Lower lobe of right lung (tissue), 2 donors: ENCODE measurements at regions not wholly inside any gene's neighbourhood (a gene's known extent, or its start where the extent isn't known, plus 50 kb on each side); places are given as distances from the start of the nearest gene placed in this dataset.

Experiments used
- ATAC-seq, 2 donors: fragments of 200-7000 bp; cut with Tn5 transposase; one replicate each; pipeline ENCODE4 v1.9.1; 2020 to 2022; ENCODE audit warnings: mild to moderate bottlenecking in 2 of 2, moderate library complexity in 2 of 2
- DNase-seq: peaks from one replicate; pipeline ENCODE4 v3.0.0-alpha.2; 2020
- H3K27ac ChIP-seq: fragments of 200-600 bp; one replicate; pipeline ENCODE4 v1.8.0; 2022
- H3K27me3 ChIP-seq: fragments of 200-600 bp; one replicate; pipeline ENCODE4 v1.8.0; 2022; ENCODE audit warnings: low read depth
- H3K36me3 ChIP-seq: fragments of 200-600 bp; one replicate; pipeline ENCODE4 v1.8.0; 2022; ENCODE audit warnings: mild to moderate bottlenecking
- H3K4me1 ChIP-seq: fragments of 200-600 bp; one replicate; pipeline ENCODE4 v1.8.0; 2022
- H3K4me3 ChIP-seq: fragments of 200-600 bp; one replicate; pipeline ENCODE4 v1.8.0; 2022; ENCODE audit warnings: mild to moderate bottlenecking
- H3K9me3 ChIP-seq: fragments of 200-600 bp; one replicate; pipeline ENCODE4 v1.8.0; 2022
- intact Hi-C: fragments of 100-400 bp; cut with DNase I; formaldehyde crosslinking; loops from one replicate; pipeline ENCODE4 v1.11.0; 2022
- TF ChIP-seq, protein P1 (sequence below): fragments of 200-600 bp; IDR thresholded peaks from one replicate; pipeline ENCODE4 v1.8.0; 2022; ENCODE audit warnings: antibody characterized with exemption, mild to moderate bottlenecking
- donor health status: DM: no; HTN: yes; CAD: no; lungs with severe emphysema.

DNA sequence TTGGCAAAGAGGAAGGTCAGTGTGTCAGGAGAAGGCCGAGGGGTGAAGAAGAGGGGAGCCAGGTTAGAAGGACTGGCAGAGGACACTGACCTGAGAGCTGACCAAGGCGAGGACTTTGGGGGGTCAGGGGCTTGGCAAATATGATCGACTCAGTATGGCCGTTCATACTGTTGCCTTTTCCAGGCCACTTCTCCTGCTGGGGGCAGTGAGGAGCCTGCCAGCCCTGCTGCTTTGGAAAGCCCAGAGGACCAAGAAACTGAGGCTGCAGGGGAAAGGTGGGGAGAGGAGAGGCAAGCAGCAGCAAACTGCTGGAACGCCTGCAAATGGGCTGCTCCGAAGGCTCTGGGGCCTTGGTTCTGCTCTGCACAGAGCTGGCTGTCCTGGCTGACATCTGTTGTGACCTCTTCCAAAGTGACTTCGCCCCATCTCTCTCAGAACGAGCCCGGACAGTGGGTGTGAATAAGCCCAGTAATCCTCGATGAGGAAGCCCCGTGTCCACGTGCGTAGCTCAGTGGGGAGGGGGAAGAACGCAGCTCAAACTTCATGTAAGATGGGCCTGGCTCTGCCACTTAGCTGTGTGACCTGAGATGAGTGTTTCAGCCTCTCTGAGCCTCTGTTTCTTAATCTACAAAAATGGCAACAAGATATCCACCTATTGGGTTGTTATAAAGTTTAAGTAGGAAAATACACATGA, 111.3 kb downstream of the SALL1 start:
- intact Hi-C loops, result no loop called here
- Histone ChIP-seq H3K4me3 (no peak overlapping the region), H3K27ac (no peak overlapping the region), H3K4me1 (no peaks in the 10 kb centered on the region), H3K9me3 (no peaks in the 10 kb centered on the region), H3K27me3 (peaks cover 3% of the 10 kb centered on the region), H3K36me3 (no peaks in the 10 kb centered on the region)
- no peak for DNase-seq
- ATAC-seq, result no peak
- TF ChIP-seq, protein P1, sequence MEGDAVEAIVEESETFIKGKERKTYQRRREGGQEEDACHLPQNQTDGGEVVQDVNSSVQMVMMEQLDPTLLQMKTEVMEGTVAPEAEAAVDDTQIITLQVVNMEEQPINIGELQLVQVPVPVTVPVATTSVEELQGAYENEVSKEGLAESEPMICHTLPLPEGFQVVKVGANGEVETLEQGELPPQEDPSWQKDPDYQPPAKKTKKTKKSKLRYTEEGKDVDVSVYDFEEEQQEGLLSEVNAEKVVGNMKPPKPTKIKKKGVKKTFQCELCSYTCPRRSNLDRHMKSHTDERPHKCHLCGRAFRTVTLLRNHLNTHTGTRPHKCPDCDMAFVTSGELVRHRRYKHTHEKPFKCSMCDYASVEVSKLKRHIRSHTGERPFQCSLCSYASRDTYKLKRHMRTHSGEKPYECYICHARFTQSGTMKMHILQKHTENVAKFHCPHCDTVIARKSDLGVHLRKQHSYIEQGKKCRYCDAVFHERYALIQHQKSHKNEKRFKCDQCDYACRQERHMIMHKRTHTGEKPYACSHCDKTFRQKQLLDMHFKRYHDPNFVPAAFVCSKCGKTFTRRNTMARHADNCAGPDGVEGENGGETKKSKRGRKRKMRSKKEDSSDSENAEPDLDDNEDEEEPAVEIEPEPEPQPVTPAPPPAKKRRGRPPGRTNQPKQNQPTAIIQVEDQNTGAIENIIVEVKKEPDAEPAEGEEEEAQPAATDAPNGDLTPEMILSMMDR, result no peak

DNA sequence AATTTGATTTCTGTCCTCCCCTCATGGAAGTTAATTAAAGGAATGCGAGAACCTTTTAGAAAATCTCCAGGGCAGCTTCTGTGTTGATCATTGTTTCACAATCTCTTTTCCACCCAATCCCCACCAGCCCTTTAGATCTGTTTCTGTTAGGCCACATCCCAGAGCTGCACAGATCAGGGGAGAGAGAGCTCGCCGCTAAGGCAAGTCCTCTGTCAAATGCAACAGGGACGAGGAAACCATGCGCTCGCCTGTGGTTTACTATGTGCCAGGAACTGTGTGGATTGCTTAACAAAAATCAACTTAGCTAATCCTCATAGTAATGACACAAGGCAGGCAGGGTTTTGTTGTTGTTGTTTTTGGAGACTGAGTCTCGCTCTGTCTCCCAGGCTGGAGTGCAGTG, 115.4 kb downstream of the SALL1 start:
- Histone ChIP-seq H3K27me3 (peaks cover 3% of the 10 kb centered on the region), H3K9me3 (no peaks in the 10 kb centered on the region), H3K27ac (no peak overlapping the region), H3K4me3 (no peak overlapping the region), H3K4me1 (no peaks in the 10 kb centered on the region), H3K36me3 (no peaks in the 10 kb centered on the region)
- ATAC-seq (no peak), DNase-seq (no peak)
- intact Hi-C loops, result no loop called here
- TF ChIP-seq, protein P1, result no peak

DNA sequence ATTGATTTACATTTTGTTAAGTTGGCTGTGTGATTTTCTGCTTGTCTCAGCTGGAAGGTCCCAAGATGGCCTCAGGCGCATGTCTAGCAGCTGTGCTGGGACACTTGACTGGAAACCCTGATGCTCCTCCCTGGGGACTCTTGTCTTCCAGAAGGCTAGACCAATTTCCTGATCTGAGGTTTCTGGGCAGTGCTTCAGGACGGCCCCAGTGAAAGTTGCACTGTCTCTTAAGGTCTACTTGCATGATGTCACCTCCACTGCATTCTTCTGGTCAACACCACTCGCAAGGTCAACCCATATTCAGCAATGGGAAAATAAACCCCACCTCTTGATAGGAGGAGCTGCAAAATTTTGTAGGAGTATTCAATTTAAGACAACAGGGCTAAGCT, 116.0 kb downstream of the SALL1 start:
- intact Hi-C loops, result no loop called here
- no peak overlapping the region for H3K27ac ChIP-seq
- H3K9me3 ChIP-seq, result no peaks in the 10 kb centered on the region
- DNase-seq, result no peak
- no peaks in the 10 kb centered on the region for H3K36me3 ChIP-seq
- peaks cover 3% of the 10 kb centered on the region for H3K27me3 ChIP-seq
- no peak for ATAC-seq
- TF ChIP-seq, protein P1, result no peak
- no peak overlapping the region for H3K4me3 ChIP-seq
- H3K4me1 ChIP-seq, result no peaks in the 10 kb centered on the region

DNA sequence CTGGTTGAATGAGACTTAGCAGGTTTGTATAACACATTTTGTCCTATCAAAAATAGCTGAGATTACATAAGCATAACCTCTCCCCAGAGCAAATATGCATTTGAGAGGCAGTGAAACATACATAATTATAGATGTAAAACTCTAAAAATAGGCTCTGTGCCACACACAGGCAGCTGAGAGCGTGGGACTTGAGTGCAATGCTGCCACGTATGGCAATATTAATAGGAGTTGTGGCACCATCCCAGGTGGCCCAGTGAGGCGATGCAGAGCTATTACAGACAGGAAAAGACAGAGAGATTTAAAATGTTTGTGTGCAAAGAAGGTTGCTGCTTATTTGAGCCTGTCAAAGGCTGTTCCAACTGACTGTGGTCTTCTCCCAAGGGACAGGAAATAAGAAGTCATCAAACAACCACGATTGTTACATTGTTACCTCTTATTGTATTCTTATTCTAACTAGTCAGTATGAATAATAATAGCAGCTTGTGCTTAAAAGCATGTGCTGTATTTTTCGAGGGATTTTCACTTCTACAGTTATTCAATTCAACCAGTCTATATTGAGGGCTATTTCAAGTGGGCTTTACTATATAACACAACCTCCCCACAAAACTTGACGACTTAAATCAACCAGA, 116.5 kb downstream of the SALL1 start:
- H3K4me1 ChIP-seq, result no peaks in the 10 kb centered on the region
- TF ChIP-seq, protein P1, result no peak
- no peak overlapping the region for H3K4me3 ChIP-seq
- ATAC-seq, result peak in 1 of 2 donors; percentile 7
- no peaks in the 10 kb centered on the region for H3K9me3 ChIP-seq
- H3K27me3 ChIP-seq, result peaks cover under 1% of the 10 kb centered on the region
- H3K27ac ChIP-seq, result no peak overlapping the region
- H3K36me3 ChIP-seq, result no peaks in the 10 kb centered on the region
- intact Hi-C loops, result no loop called here
- DNase-seq, result no peak

DNA sequence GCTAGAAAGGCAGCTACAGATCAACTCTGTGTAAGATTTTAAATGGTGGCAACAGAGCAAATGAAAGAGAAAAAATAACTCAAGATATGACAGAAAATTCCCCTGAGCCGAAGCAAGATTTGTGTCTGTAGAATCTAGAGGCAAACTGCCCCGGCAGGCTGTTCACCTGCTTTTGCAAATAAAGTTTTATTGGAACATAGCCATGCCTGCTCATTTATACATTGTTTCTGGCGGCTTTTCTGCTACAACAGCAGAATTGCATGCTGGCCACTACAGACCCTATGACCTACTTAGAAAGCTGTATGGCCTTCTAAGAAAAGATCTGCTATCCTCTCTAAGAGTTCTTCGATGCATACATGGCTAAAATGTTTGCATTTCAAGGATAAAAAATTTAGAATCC, 119.5 kb downstream of the SALL1 start:
- DNase-seq, result no peak
- H3K27ac ChIP-seq, result no peak overlapping the region
- intact Hi-C loops, result no loop called here

More for the DNA sequence above, 119.5 kb downstream of the SALL1 start:
- TF ChIP-seq, protein P1, result no peak
- Histone ChIP-seq H3K4me3 (no peak overlapping the region), H3K36me3 (no peaks in the 10 kb centered on the region), H3K27me3 (no peaks in the 10 kb centered on the region), H3K9me3 (no peaks in the 10 kb centered on the region), H3K4me1 (no peaks in the 10 kb centered on the region)
- ATAC-seq, result no peak
